ENCODE measurements at regions not wholly inside any gene's neighbourhood (a gene's known extent, or its start where the extent isn't known, plus 50 kb on each side); places are given as distances from the start of the nearest gene placed in this dataset.

GRCh38 chr2:153404792-153405191, 73.8 kb downstream of the RPRM start:
- Histone ChIP-seq H4K20me1 (ENCODE audit: insufficient read depth, low read length) (no peaks in the 10 kb centered on the region), H3K4me3 (replicated peaks in 1 of 3; ENCODE audit: insufficient read depth in 1 of 3, low read depth in 2 of 3, low read length in 3 of 3) (no peak overlapping the region), H3K36me3 (replicated peaks in 1 of 2; ENCODE audit: control insufficient read depth in 1 of 2, insufficient read depth in 2 of 2, low read length in 2 of 2) (no peaks in the 10 kb centered on the region), H3K4me1 (ENCODE audit: insufficient read depth, low read length) (no peaks in the 10 kb centered on the region), H3K27me3 (ENCODE audit: control insufficient read depth in 1 of 2, insufficient read depth in 2 of 2, low read length in 2 of 2) (no peaks in the 10 kb centered on the region), H3K27ac (ENCODE audit: extremely low read length, insufficient read depth, low read length) (no peak overlapping the region), H3K79me2 (ENCODE audit: insufficient read depth, low read length) (no peaks in the 10 kb centered on the region), H3K9me3 (ENCODE audit: low read length) (no peaks in the 10 kb centered on the region), H3K9ac (ENCODE audit: insufficient read depth, low read depth, low read length) (no peak overlapping the region), H2AFZ (ENCODE audit: low read length) (no peak overlapping the region), H3K4me2 (ENCODE audit: low read depth, low read length) (no peak overlapping the region)
- intact Hi-C loops (cut with micrococcal nuclease; ENCODE audit: unreplicated experiment) (loop anchor here (1.0 kb wide), 1 partner anchor 39 kb away; no protein-coding TSS in a partner anchor), in situ Hi-C loops (cut with HindIII; ENCODE audit: extremely low pct_ligation_motif_present, low pct_unique_long_range_greater_than_20kb) (no loop called here)
- ATAC-seq (no peak), FAIRE-seq (no peak), DNase-seq (ENCODE audit: low spot score) (no peak)
- ChIA-PET CTCF (ENCODE audit: low intra/inter-chr PET ratio, low total read pairs) (no interaction called here), POLR2A (no interaction called here)
- 3% methylated on average over 1 of the region's 1 CpG for WGBS (ENCODE audit: low lambda C conversion rate)
- no TSS peak for BruUV-seq (replicated peaks)
- TF ChIP-seq MXD1 (CRISPR knock-in tag; IDR thresholded peaks at IDR 0.05): no peak
- no peak for TF ChIP-seq ZNF296 (CRISPR knock-in tag; conservative IDR thresholded peaks at IDR 0.05)
- TF ChIP-seq, protein P1, sequence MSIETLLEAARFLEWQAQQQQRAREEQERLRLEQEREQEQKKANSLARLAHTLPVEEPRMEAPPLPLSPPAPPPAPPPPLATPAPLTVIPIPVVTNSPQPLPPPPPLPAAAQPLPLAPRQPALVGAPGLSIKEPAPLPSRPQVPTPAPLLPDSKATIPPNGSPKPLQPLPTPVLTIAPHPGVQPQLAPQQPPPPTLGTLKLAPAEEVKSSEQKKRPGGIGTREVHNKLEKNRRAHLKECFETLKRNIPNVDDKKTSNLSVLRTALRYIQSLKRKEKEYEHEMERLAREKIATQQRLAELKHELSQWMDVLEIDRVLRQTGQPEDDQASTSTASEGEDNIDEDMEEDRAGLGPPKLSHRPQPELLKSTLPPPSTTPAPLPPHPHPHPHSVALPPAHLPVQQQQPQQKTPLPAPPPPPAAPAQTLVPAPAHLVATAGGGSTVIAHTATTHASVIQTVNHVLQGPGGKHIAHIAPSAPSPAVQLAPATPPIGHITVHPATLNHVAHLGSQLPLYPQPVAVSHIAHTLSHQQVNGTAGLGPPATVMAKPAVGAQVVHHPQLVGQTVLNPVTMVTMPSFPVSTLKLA (IDR thresholded peaks at IDR 0.05): no peak
- no peak for TF ChIP-seq SRY (CRISPR knock-in tag; IDR thresholded peaks at IDR 0.05)
- TF ChIP-seq ZNF430 (CRISPR knock-in tag; IDR thresholded peaks at IDR 0.05): no peak
- TF ChIP-seq ZNF407 (CRISPR knock-in tag; IDR thresholded peaks at IDR 0.05; ENCODE audit: not compliant biosample characterization): no peak
- no peak for TF ChIP-seq ZNF720 (CRISPR knock-in tag; IDR thresholded peaks at IDR 0.05)
- no peak for TF ChIP-seq ZNF841 (CRISPR knock-in tag; IDR thresholded peaks at IDR 0.05; ENCODE audit: borderline replicate concordance)
- no peak for TF ChIP-seq MXI1 (IDR thresholded peaks at IDR 0.05; ENCODE audit: borderline replicate concordance, low read depth, low read length)
- no peak for TF ChIP-seq BORCS8-MEF2B (CRISPR knock-in tag; IDR thresholded peaks at IDR 0.05)
- TF ChIP-seq BCL3 (CRISPR knock-in tag; IDR thresholded peaks at IDR 0.05): no peak
- no peak for TF ChIP-seq MIXL1 (CRISPR knock-in tag; IDR thresholded peaks at IDR 0.05)
- no peak for TF ChIP-seq PRPF4 (IDR thresholded peaks at IDR 0.05; ENCODE audit: low read depth, low read length, poor library complexity, severe bottlenecking)
- TF ChIP-seq MEF2D (CRISPR knock-in tag; IDR thresholded peaks at IDR 0.05): no peak
- TF ChIP-seq MEIS2 (CRISPR knock-in tag; IDR thresholded peaks at IDR 0.05): no peak
- TF ChIP-seq ZNF383 (CRISPR knock-in tag; IDR thresholded peaks at IDR 0.05; ENCODE audit: borderline replicate concordance): no peak

Data from HepG2 (cell line).